H1 (cell line): ENCODE measurements at regions not wholly inside any gene's neighbourhood (a gene's known extent, or its start where the extent isn't known, plus 50 kb on each side); places are given as distances from the start of the nearest gene placed in this dataset.

ENCODE experiments used
- GTF2F1 ChIP-seq: IDR thresholded peaks from 2 replicates; pipeline ENCODE4 v1.6.1; 2012; ENCODE audit warnings: low read depth, low read length, improper control_type of control experiment, borderline replicate concordance
- KDM4A ChIP-seq: IDR thresholded peaks from one replicate; pipeline ENCODE4 v1.7.1; 2012; ENCODE audit warnings: low read depth, mild to moderate bottlenecking, moderate library complexity, low read length, inconsistent platforms; ENCODE audit not compliant: severe bottlenecking
- PHF8 ChIP-seq: fragments of 200-600 bp; sonication (generic); conservative IDR thresholded peaks from 2 replicates; pipeline ENCODE4 v1.7.1; 2012; ENCODE audit warnings: low read depth, mild to moderate bottlenecking, inconsistent platforms, low read length, moderate library complexity
- RFX5 ChIP-seq: IDR thresholded peaks from 2 replicates; pipeline ENCODE4 v1.6.1; 2011; ENCODE audit warnings: low read depth, low read length, improper control_type of control experiment, borderline replicate concordance
- SP4 ChIP-seq: IDR thresholded peaks from 2 replicates; pipeline ENCODE4 v1.6.1; 2012; ENCODE audit warnings: low read length, inconsistent platforms

- TF ChIP-seq KDM4A, result no peak
- no peak for TF ChIP-seq SP4
- TF ChIP-seq PHF8, result no peak
- TF ChIP-seq GTF2F1, result no peak
- TF ChIP-seq RFX5, result no peak
- TF ChIP-seq, all 59 proteins: peak for 0
These were observed 1577.5 kb upstream of the PCDH7 start (continued) for GRCh38 chr4:29142708-29143107.
